WI38 (cell line): ENCODE measurements at regions not wholly inside any gene's neighbourhood (a gene's known extent, or its start where the extent isn't known, plus 50 kb on each side); places are given as distances from the start of the nearest gene placed in this dataset.

Experiments used
- H3K4me3 ChIP-seq: 2 replicates; pipeline ENCODE4 v1.5.1; 2011; ENCODE audit warnings: low read depth, mild to moderate bottlenecking, control low read depth, low read length
- CTCF ChIP-seq: IDR thresholded peaks from 2 replicates; pipeline ENCODE4 v1.5.1; 2012; ENCODE audit warnings: low read depth, mild to moderate bottlenecking, control low read depth, low read length

- no peak overlapping the region for H3K4me3 ChIP-seq
- TF ChIP-seq CTCF, result no peak
Observed at GRCh38 chr4:180926277-180926676, 1316.9 kb upstream of the TENM3 start.

- no peak overlapping the region for H3K4me3 ChIP-seq
- no peak for TF ChIP-seq CTCF
Observed at GRCh38 chr4:180932370-180933001, 1310.7 kb upstream of the TENM3 start.

- no peak overlapping the region for H3K4me3 ChIP-seq
- TF ChIP-seq CTCF, result no peak
Observed at GRCh38 chr4:180937083-180937482, 1306.1 kb upstream of the TENM3 start.

GRCh38 chr4:180940680-180941079 is 1302.5 kb upstream of the TENM3 start:
- H3K4me3 ChIP-seq, result no peak overlapping the region
- TF ChIP-seq CTCF, result no peak

- no peak for TF ChIP-seq CTCF
Observed at GRCh38 chr4:180942367-180942916, 1300.8 kb upstream of the TENM3 start.

GRCh38 chr4:180946188-180946587 is 1297.0 kb upstream of the TENM3 start:
- no peak overlapping the region for H3K4me3 ChIP-seq
- no peak for TF ChIP-seq CTCF

More at GRCh38 chr4:180942367-180942916, 1300.8 kb upstream of the TENM3 start:
- H3K4me3 ChIP-seq, result no peak overlapping the region

- no peak overlapping the region for H3K4me3 ChIP-seq
- no peak for TF ChIP-seq CTCF
Observed at GRCh38 chr4:180947425-180947824, 1295.8 kb upstream of the TENM3 start.
